ENCODE measurements at regions not wholly inside any gene's neighbourhood (a gene's known extent, or its start where the extent isn't known, plus 50 kb on each side); places are given as distances from the start of the nearest gene placed in this dataset.

GRCh38 chr1:29812408-29813135 is 576.2 kb downstream of the PTPRU start:
- Histone ChIP-seq H3K9me2 (ENCODE audit: insufficient read depth, low read length) (no peaks in the 10 kb centered on the region), H3K4me3 (ENCODE audit: low read length) (peak overlapping the region; percentile 24), H3K9ac (ENCODE audit: low read length) (no peak overlapping the region), H3K9me3 (ENCODE audit: low read length) (no peaks in the 10 kb centered on the region), H3K36me3 (ENCODE audit: insufficient read depth, low read length) (no peaks in the 10 kb centered on the region), H3K27ac (ENCODE audit: low read length) (no peak overlapping the region), H4K20me1 (ENCODE audit: insufficient read depth) (no peaks in the 10 kb centered on the region), H3K4me2 (ENCODE audit: low read length) (no peak overlapping the region), H3K79me2 (replicated peaks; ENCODE audit: insufficient read depth, low read length) (no peaks in the 10 kb centered on the region), H2AFZ (ENCODE audit: low read depth, low read length) (no peak overlapping the region), H3F3A (ENCODE audit: insufficient read depth, low read length, poor library complexity, severe bottlenecking) (no peaks in the 10 kb centered on the region), H3K27me3 (ENCODE audit: insufficient read depth, low read depth, low read length) (no peaks in the 10 kb centered on the region)
- TF ChIP-seq EP300 (conservative IDR thresholded peaks at IDR 0.05; ENCODE audit: poor library complexity, severe bottlenecking), result peak; percentile 66
- TF ChIP-seq REST (IDR thresholded peaks at IDR 0.05; ENCODE audit: borderline replicate concordance), result no peak
- peak; percentile 42 for TF ChIP-seq POLR2AphosphoS5 (IDR thresholded peaks at IDR 0.05)

- no peaks in the 10 kb centered on the region for H3K9me2 ChIP-seq (ENCODE audit: insufficient read depth, low read length)
- H4K20me1 ChIP-seq (ENCODE audit: insufficient read depth), result no peaks in the 10 kb centered on the region
- H3K79me2 ChIP-seq (replicated peaks; ENCODE audit: insufficient read depth, low read length), result no peaks in the 10 kb centered on the region
- no peak overlapping the region for H3K4me2 ChIP-seq (ENCODE audit: low read length)
- no peaks in the 10 kb centered on the region for H3K27me3 ChIP-seq (ENCODE audit: insufficient read depth, low read depth, low read length)
- no peak overlapping the region for H3K4me3 ChIP-seq (ENCODE audit: low read length)
- no peak overlapping the region for H3K9ac ChIP-seq (ENCODE audit: low read length)
- no peak overlapping the region for H3K27ac ChIP-seq (ENCODE audit: low read length)
- H2AFZ ChIP-seq (ENCODE audit: low read depth, low read length), result no peak overlapping the region
- no peak for TF ChIP-seq CTCF (IDR thresholded peaks at IDR 0.05; ENCODE audit: poor library complexity, severe bottlenecking)
- no peak for TF ChIP-seq POLR2AphosphoS5 (IDR thresholded peaks at IDR 0.05)
- TF ChIP-seq EZH2 (IDR thresholded peaks at IDR 0.05; ENCODE audit: borderline replicate concordance, insufficient read depth, low read length, poor library complexity, severe bottlenecking), result no peak
- TF ChIP-seq TAF1 (IDR thresholded peaks at IDR 0.05; ENCODE audit: low read depth), result no peak
- no peak for TF ChIP-seq REST (IDR thresholded peaks at IDR 0.05; ENCODE audit: borderline replicate concordance)
- TF ChIP-seq EP300 (conservative IDR thresholded peaks at IDR 0.05; ENCODE audit: poor library complexity, severe bottlenecking), result no peak
- no peak for TF ChIP-seq MXI1 (conservative IDR thresholded peaks at IDR 0.05; ENCODE audit: poor library complexity, severe bottlenecking)
- no peak for TF ChIP-seq RAD21 (conservative IDR thresholded peaks at IDR 0.05)
- no peak for TF ChIP-seq SMC3 (conservative IDR thresholded peaks at IDR 0.05; ENCODE audit: poor library complexity)
- H3K9me3 ChIP-seq (ENCODE audit: low read length), result no peaks in the 10 kb centered on the region
- H3K36me3 ChIP-seq (ENCODE audit: insufficient read depth, low read length), result no peaks in the 10 kb centered on the region
- H3F3A ChIP-seq (ENCODE audit: insufficient read depth, low read length, poor library complexity, severe bottlenecking), result no peaks in the 10 kb centered on the region
Measured at GRCh38 chr1:29811727-29812407, 575.5 kb downstream of the PTPRU start.

All from neural cell (in vitro differentiated cells).